ENCODE measurements at regions not wholly inside any gene's neighbourhood (a gene's known extent, or its start where the extent isn't known, plus 50 kb on each side); places are given as distances from the start of the nearest gene placed in this dataset.

- no peaks in the 10 kb centered on the region for H3K36me3 ChIP-seq
- no peak for DNase-seq
- H3K4me1 ChIP-seq = no peaks in the 10 kb centered on the region
- no peaks in the 10 kb centered on the region for H3K27me3 ChIP-seq
- no peak overlapping the region for H3K27ac ChIP-seq
- no peaks in the 10 kb centered on the region for H3K9me3 ChIP-seq (replicated peaks)
- H3K4me3 ChIP-seq = no peak overlapping the region
Measured at GRCh38 chr13:85651440-85651839, 147.8 kb downstream of the SLITRK6 start.

GRCh38 chr13:85650613-85651012, 148.6 kb downstream of the SLITRK6 start:
- no peaks in the 10 kb centered on the region for H3K9me3 ChIP-seq (replicated peaks)
- no peak for DNase-seq
- H3K4me3 ChIP-seq = no peak overlapping the region
- H3K27me3 ChIP-seq = no peaks in the 10 kb centered on the region
- H3K27ac ChIP-seq = no peak overlapping the region
- H3K36me3 ChIP-seq = no peaks in the 10 kb centered on the region
- H3K4me1 ChIP-seq = no peaks in the 10 kb centered on the region

GRCh38 chr13:85640727-85641126, 158.5 kb downstream of the SLITRK6 start:
- Histone ChIP-seq H3K4me3 (no peak overlapping the region), H3K27me3 (no peaks in the 10 kb centered on the region), H3K36me3 (no peaks in the 10 kb centered on the region), H3K27ac (no peak overlapping the region), H3K9me3 (replicated peaks) (no peaks in the 10 kb centered on the region), H3K4me1 (no peaks in the 10 kb centered on the region)
- DNase-seq = no peak

- Histone ChIP-seq H3K4me1 (no peaks in the 10 kb centered on the region), H3K4me3 (no peak overlapping the region), H3K36me3 (no peaks in the 10 kb centered on the region), H3K27me3 (no peaks in the 10 kb centered on the region), H3K27ac (no peak overlapping the region), H3K9me3 (replicated peaks) (no peaks in the 10 kb centered on the region)
- no peak for DNase-seq
Measured at GRCh38 chr13:85638815-85639393, 160.3 kb downstream of the SLITRK6 start.

DNA sequence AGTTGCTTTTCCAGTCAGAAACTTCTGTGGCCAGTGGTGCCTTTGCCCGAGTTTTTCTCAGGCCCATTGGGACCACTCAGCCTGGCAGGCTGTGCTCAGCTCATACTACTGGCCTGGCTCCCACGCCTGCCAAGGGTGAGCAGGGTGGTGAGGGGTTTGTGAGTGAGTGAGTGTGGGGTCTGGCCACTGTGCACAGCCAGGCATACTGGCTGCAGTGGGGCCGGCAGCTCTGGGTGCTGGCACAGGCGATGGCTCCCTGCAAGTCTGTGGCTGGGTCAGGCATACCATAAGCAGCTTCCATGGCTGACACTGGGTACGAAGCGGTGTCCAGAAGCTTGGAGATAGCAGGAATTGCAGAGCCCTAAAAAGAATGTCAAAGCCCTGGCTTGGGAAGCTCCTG, 161.0 kb downstream of the SLITRK6 start:
- DNase-seq = no peak
- no peaks in the 10 kb centered on the region for H3K9me3 ChIP-seq (replicated peaks)
- H3K4me1 ChIP-seq = no peaks in the 10 kb centered on the region
- no peak overlapping the region for H3K27ac ChIP-seq
- H3K36me3 ChIP-seq = no peaks in the 10 kb centered on the region
- H3K4me3 ChIP-seq = no peak overlapping the region
- no peaks in the 10 kb centered on the region for H3K27me3 ChIP-seq

- no peak overlapping the region for H3K4me3 ChIP-seq
- H3K27ac ChIP-seq = no peak overlapping the region
- no peak for DNase-seq
- H3K27me3 ChIP-seq = no peaks in the 10 kb centered on the region
- H3K36me3 ChIP-seq = no peaks in the 10 kb centered on the region
- H3K9me3 ChIP-seq (replicated peaks) = no peaks in the 10 kb centered on the region
- H3K4me1 ChIP-seq = no peaks in the 10 kb centered on the region
Measured at GRCh38 chr13:85632526-85633195, 166.6 kb downstream of the SLITRK6 start.

- H3K9me3 ChIP-seq (replicated peaks) = no peaks in the 10 kb centered on the region
- no peaks in the 10 kb centered on the region for H3K27me3 ChIP-seq
- no peak for DNase-seq
- H3K36me3 ChIP-seq = no peaks in the 10 kb centered on the region
- no peaks in the 10 kb centered on the region for H3K4me1 ChIP-seq
- no peak overlapping the region for H3K27ac ChIP-seq
- H3K4me3 ChIP-seq = no peak overlapping the region
Measured at GRCh38 chr13:85631801-85632200, 167.4 kb downstream of the SLITRK6 start.

DNA sequence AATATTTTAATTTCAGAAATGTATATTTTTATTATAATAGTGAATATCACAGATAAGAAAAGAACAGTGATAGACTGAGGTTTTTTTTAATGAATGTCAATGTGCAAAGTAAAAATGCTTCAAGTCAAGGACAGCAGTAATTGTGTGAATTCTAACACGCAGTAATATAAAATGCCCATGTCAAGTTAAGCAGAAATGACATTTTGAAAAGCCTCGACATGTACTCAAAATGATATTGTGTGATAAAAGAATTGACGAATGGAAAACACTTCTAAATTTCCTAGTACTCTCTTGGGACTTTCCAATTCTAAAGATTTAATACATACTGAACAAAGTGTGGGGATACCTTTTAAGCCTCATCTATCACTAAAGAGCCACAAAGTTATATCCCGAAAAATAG, 172.6 kb downstream of the SLITRK6 start:
- H3K4me1 ChIP-seq = no peaks in the 10 kb centered on the region
- H3K36me3 ChIP-seq = no peaks in the 10 kb centered on the region
- no peak overlapping the region for H3K27ac ChIP-seq
- H3K4me3 ChIP-seq = no peak overlapping the region
- no peak for DNase-seq
- H3K9me3 ChIP-seq (replicated peaks) = no peaks in the 10 kb centered on the region
- no peaks in the 10 kb centered on the region for H3K27me3 ChIP-seq

GRCh38 chr13:85619321-85619720, 179.9 kb downstream of the SLITRK6 start:
- Histone ChIP-seq H3K4me1 (no peaks in the 10 kb centered on the region), H3K36me3 (no peaks in the 10 kb centered on the region), H3K9me3 (replicated peaks) (no peaks in the 10 kb centered on the region), H3K27ac (no peak overlapping the region), H3K4me3 (no peak overlapping the region), H3K27me3 (no peaks in the 10 kb centered on the region)
- DNase-seq = no peak

DNA sequence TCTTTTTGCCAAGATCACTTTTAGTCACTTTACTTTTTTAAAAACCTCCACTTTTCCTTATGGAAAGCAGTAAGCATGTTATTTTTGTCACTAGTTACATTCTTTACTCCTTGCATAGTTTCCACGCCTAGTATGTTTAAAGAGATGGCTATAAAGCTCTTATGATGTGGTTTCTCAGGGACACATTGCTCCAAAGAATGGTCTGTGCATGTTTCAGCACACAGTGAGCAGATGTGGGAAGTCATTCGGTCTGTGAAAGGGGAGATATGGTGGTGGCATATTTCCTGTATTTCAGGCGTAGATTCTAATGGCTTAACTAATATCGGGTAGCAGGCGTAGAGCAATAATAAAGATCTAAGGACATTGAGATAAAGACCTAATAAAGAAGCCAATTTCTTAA, 180.7 kb downstream of the SLITRK6 start:
- Histone ChIP-seq H3K36me3 (no peaks in the 10 kb centered on the region), H3K27me3 (no peaks in the 10 kb centered on the region), H3K4me3 (no peak overlapping the region), H3K4me1 (no peaks in the 10 kb centered on the region), H3K27ac (no peak overlapping the region), H3K9me3 (replicated peaks) (no peaks in the 10 kb centered on the region)
- DNase-seq = no peak

DNA sequence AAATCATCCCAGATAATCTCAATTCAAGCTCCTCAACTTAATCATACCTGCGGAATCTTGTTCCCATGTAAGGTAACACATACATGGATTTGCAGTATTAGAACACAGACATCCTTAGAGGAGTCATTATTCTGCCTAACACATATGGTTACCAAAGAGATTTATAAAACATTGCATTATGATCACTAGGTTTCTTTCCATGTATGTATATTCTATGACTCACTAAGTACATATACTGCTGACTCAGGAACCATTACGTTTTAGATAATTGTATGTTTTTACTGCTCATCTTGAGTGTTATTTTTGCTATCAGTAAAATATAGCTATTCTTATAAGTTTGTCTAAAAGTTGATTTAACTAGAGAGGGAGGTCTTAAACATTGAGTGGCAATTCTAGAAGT, 182.9 kb downstream of the SLITRK6 start:
- H3K27me3 ChIP-seq = no peaks in the 10 kb centered on the region

DNA sequence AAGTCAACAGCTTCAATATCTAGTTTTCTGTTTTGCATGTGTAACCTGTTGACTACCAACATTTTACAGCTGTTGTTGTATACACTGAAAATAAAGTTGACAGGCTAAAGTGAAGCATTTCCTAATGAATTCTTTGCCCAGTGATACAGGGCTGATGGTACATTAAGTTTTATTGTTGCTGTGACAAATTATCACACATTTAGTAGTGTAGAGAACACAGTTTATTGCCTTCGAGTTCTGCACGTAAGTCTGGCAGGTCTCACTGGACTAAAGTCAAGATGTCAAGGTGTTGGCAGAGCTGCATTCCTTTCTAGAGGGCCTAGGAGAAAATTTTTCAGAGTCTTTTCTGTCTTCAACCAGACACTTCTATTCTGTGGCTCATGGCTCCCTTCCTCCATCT, 184.2 kb downstream of the SLITRK6 start:
- no peaks in the 10 kb centered on the region for H3K27me3 ChIP-seq
- no peaks in the 10 kb centered on the region for H3K36me3 ChIP-seq
- no peak for DNase-seq
- no peak overlapping the region for H3K27ac ChIP-seq
- H3K4me3 ChIP-seq = no peak overlapping the region
- no peaks in the 10 kb centered on the region for H3K9me3 ChIP-seq (replicated peaks)
- H3K4me1 ChIP-seq = no peaks in the 10 kb centered on the region

More for the DNA sequence above, 182.9 kb downstream of the SLITRK6 start:
- Histone ChIP-seq H3K27ac (no peak overlapping the region), H3K4me3 (no peak overlapping the region), H3K4me1 (no peaks in the 10 kb centered on the region), H3K9me3 (replicated peaks) (no peaks in the 10 kb centered on the region), H3K36me3 (no peaks in the 10 kb centered on the region)
- no peak for DNase-seq

- no peak for DNase-seq
- H3K27me3 ChIP-seq = no peaks in the 10 kb centered on the region
- no peaks in the 10 kb centered on the region for H3K9me3 ChIP-seq (replicated peaks)
- no peaks in the 10 kb centered on the region for H3K36me3 ChIP-seq
- no peak overlapping the region for H3K4me3 ChIP-seq
- H3K27ac ChIP-seq = no peak overlapping the region
- no peaks in the 10 kb centered on the region for H3K4me1 ChIP-seq
Measured at GRCh38 chr13:85610024-85610423, 189.2 kb downstream of the SLITRK6 start.

- H3K4me3 ChIP-seq = no peak overlapping the region
- no peaks in the 10 kb centered on the region for H3K9me3 ChIP-seq (replicated peaks)
- no peak for DNase-seq
Measured at GRCh38 chr13:85608255-85608829, 190.9 kb downstream of the SLITRK6 start.

GRCh38 chr13:85603735-85604134, 195.5 kb downstream of the SLITRK6 start:
- H3K27ac ChIP-seq = no peak overlapping the region
- no peaks in the 10 kb centered on the region for H3K27me3 ChIP-seq
- H3K4me3 ChIP-seq = no peak overlapping the region
- DNase-seq = no peak
- no peaks in the 10 kb centered on the region for H3K9me3 ChIP-seq (replicated peaks)
- H3K36me3 ChIP-seq = no peaks in the 10 kb centered on the region
- no peaks in the 10 kb centered on the region for H3K4me1 ChIP-seq

More at GRCh38 chr13:85608255-85608829, 190.9 kb downstream of the SLITRK6 start:
- H3K27me3 ChIP-seq = no peaks in the 10 kb centered on the region
- no peak overlapping the region for H3K27ac ChIP-seq
- H3K4me1 ChIP-seq = no peaks in the 10 kb centered on the region
- no peaks in the 10 kb centered on the region for H3K36me3 ChIP-seq

DNA sequence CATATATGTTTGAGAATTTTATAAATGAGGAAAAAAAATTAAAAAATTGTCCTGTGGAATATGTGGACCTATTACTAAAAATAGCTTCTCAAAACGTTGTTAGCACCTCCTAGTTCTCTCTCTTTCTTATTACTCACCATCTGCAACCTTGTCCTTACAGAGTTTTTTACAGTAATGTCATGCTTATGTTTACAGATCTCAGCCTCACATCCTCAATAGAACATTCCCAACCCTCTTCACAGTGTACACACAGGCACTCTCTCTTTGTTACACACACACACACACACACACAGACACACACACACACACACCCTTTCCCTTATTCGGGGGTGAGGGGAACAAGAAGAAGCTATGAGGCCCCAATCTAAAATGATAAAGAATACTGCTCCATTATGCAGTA, 197.7 kb downstream of the SLITRK6 start:
- DNase-seq = no peak
- H3K36me3 ChIP-seq = no peaks in the 10 kb centered on the region
- no peaks in the 10 kb centered on the region for H3K27me3 ChIP-seq
- H3K4me3 ChIP-seq = no peak overlapping the region
- H3K27ac ChIP-seq = no peak overlapping the region
- no peaks in the 10 kb centered on the region for H3K4me1 ChIP-seq
- H3K9me3 ChIP-seq (replicated peaks) = no peaks in the 10 kb centered on the region

Measured in SJCRH30 (cell line).